CD4-positive, alpha-beta memory T cell (primary cell): ENCODE measurements at regions not wholly inside any gene's neighbourhood (a gene's known extent, or its start where the extent isn't known, plus 50 kb on each side); places are given as distances from the start of the nearest gene placed in this dataset.

Experiments used
- CTCF ChIA-PET: fragments of 350-600 bp; sonication (Branson Sonifier 250); formaldehyde crosslinking; loops from one replicate; lab custom pipeline; 2021; ENCODE audit warnings: inconsistent platforms; ENCODE audit not compliant: partially characterized antibody; lab: Charles Lee
- POLR2A ChIA-PET: fragments of 350-600 bp; sonication (Branson Sonifier 250); formaldehyde crosslinking; loops from one replicate; lab custom pipeline; 2021; ENCODE audit not compliant: partially characterized antibody; lab: Charles Lee
- DNase-seq, 5 donors: peaks; one replicate each; pipeline versions ENCODE4 v3.0.0 to v3.0.0-alpha.2; 2020 to 2022; ENCODE audit warnings: mixed read lengths in 1 of 5
- H3K27ac ChIP-seq: one replicate; pipeline ENCODE4 v1.7.0; 2013; ENCODE audit warnings: low read depth, low read length
- H3K27me3 ChIP-seq: 2 replicates; pipeline ENCODE4 v1.7.0; 2013; ENCODE audit warnings: mild to moderate bottlenecking, low read length, moderate library complexity; ENCODE audit not compliant: insufficient read depth
- H3K36me3 ChIP-seq: 2 replicates; pipeline ENCODE4 v1.7.0; 2013; ENCODE audit warnings: mild to moderate bottlenecking, low read length, moderate library complexity; ENCODE audit not compliant: insufficient read depth
- H3K4me1 ChIP-seq: 2 replicates; pipeline ENCODE4 v1.7.0; 2013; ENCODE audit warnings: mild to moderate bottlenecking, low read length, moderate library complexity; ENCODE audit not compliant: insufficient read depth
- H3K4me3 ChIP-seq, 2 donors: one replicate each; pipeline ENCODE4 v1.7.0; 2013; ENCODE audit warnings: low read length in 2 of 2, mild to moderate bottlenecking in 1 of 2
- H3K9me3 ChIP-seq, 2 donors: one replicate each; pipeline ENCODE4 v1.7.0; 2013; ENCODE audit warnings: low read length in 2 of 2, control low read depth in 1 of 2; ENCODE audit not compliant: control insufficient read depth in 1 of 2
- H3K27ac Mint-ChIP-seq, 7 donors: one replicate each; pipeline ENCODE4 v1.8.0; 2020 to 2021; ENCODE audit warnings: mixed read lengths in 7 of 7, mild to moderate bottlenecking in 6 of 7, inconsistent platforms in 3 of 7, moderate library complexity in 3 of 7
- H3K27me3 Mint-ChIP-seq, 2 donors: one replicate each; pipeline ENCODE4 v1.8.0; 2020 to 2021; ENCODE audit warnings: mixed read lengths in 2 of 2
- H3K36me3 Mint-ChIP-seq, 2 donors: one replicate each; pipeline ENCODE4 v1.8.0; 2020 to 2021; ENCODE audit warnings: mixed read lengths in 2 of 2, inconsistent platforms in 1 of 2, mild to moderate bottlenecking in 1 of 2
- H3K4me1 Mint-ChIP-seq, 4 donors: one replicate each; pipeline ENCODE4 v1.8.0; 2020 to 2021; ENCODE audit warnings: mixed read lengths in 4 of 4, mild to moderate bottlenecking in 1 of 4
- H3K4me3 Mint-ChIP-seq, 8 donors: one replicate each; pipeline ENCODE4 v1.8.0; 2020 to 2021; ENCODE audit warnings: mixed read lengths in 8 of 8, mild to moderate bottlenecking in 7 of 8, moderate library complexity in 6 of 8, inconsistent platforms in 3 of 8
- H3K9me3 Mint-ChIP-seq, 8 donors: one replicate each; pipeline ENCODE4 v1.8.0; 2020 to 2021; ENCODE audit warnings: mixed read lengths in 8 of 8, mild to moderate bottlenecking in 5 of 8, inconsistent platforms in 3 of 8, moderate library complexity in 1 of 8
- intact Hi-C: fragments of 100-400 bp; cut with micrococcal nuclease; formaldehyde crosslinking; loops from one replicate; pipeline ENCODE4 v1.15.1; 2023

DNA sequence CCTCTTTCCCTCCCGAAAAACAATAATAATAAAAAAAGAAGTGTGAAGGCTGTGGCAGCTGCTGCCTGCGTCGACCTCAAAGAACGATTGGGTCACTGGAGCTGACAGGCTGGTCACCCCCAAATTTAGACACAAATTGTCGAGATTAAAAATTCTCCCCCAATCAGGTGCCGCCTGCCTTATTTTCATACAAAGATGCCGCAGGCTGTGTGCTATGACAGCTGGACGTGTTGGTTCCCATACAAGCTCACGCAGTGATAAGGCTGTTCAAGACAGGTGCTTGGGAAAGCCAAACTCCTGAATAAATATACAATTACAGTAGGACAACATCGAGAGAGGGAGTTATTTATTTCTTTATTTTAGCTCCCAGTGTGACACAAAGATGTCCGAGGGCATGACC lies 1041.8 kb downstream of the VRK1 start:
- intact Hi-C loops = no loop called here
- Mint-ChIP-seq H3K4me1 (peaks cover 2 to 5% (median 5%) of the 10 kb centered on the region in 4 donors), H3K27me3 (peaks cover 0 to 3% of the 10 kb centered on the region in 2 donors), H3K27ac (no peak overlapping the region), H3K9me3 (no peaks in the 10 kb centered on the region), H3K36me3 (no peaks in the 10 kb centered on the region), H3K4me3 (no peak overlapping the region)
- Histone ChIP-seq H3K27ac (no peak overlapping the region), H3K27me3 (no peaks in the 10 kb centered on the region), H3K9me3 (no peaks in the 10 kb centered on the region), H3K36me3 (no peaks in the 10 kb centered on the region), H3K4me3 (no peak overlapping the region), H3K4me1 (no peaks in the 10 kb centered on the region)
- CTCF ChIA-PET = no interaction called here
- no peak for DNase-seq
- POLR2A ChIA-PET = no interaction called here

GRCh38 chr14:97840159-97840558 lies 1043.0 kb downstream of the VRK1 start:
- Mint-ChIP-seq H3K9me3 (no peaks in the 10 kb centered on the region), H3K4me1 (peaks cover 2 to 5% (median 5%) of the 10 kb centered on the region in 4 donors), H3K4me3 (no peak overlapping the region), H3K27me3 (peaks cover 0 to 3% of the 10 kb centered on the region in 2 donors), H3K36me3 (no peaks in the 10 kb centered on the region), H3K27ac (peak overlapping the region in 1 of 7 donors; percentile 59)
- Histone ChIP-seq H3K27ac (no peak overlapping the region), H3K4me1 (no peaks in the 10 kb centered on the region), H3K27me3 (no peaks in the 10 kb centered on the region), H3K9me3 (no peaks in the 10 kb centered on the region), H3K36me3 (no peaks in the 10 kb centered on the region), H3K4me3 (no peak overlapping the region)
- POLR2A ChIA-PET = no interaction called here
- intact Hi-C loops = no loop called here
- CTCF ChIA-PET = no interaction called here
- DNase-seq = no peak

DNA sequence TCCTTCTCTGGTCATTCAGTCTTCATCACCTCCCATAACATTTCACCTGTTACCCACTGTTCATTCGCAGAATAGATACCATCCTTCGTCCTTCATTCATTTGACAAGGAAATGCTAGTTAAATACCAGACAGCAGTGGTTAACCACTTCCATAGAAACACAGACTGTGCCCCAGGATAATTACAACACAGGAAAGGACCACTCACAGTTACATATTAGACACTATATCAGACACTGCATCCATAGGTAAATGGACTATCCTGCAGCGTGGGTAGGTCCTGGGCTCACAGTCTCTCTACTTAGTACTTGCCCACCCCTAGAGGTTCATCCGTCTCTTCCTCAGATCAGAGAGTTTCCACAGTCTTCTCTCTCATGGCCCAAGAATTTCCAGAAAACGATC lies 1044.6 kb downstream of the VRK1 start:
- intact Hi-C loops = no loop called here

DNA sequence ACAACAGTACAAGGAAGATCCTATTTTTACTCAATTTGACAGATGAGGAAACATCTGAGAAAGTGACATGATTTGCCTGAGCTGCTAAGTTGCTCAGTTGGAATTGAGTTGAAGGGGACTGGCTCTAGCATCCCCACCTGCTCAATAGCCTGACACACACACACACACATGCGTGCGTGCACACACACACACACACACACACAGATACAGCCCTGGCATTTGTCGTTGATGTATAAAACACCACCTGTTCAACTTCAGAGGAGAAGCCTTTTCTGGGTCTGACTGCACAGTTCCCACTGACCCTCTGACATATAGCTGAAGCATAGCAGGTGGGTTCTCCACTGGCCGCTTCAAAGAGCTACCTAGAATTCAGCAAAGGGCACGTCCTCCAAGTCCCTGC lies 1045.9 kb downstream of the VRK1 start:
- Histone ChIP-seq H3K27ac (no peak overlapping the region), H3K4me1 (no peaks in the 10 kb centered on the region), H3K4me3 (no peak overlapping the region), H3K27me3 (no peaks in the 10 kb centered on the region), H3K9me3 (no peaks in the 10 kb centered on the region), H3K36me3 (no peaks in the 10 kb centered on the region)
- CTCF ChIA-PET = no interaction called here
- Mint-ChIP-seq H3K36me3 (no peaks in the 10 kb centered on the region), H3K27ac (peak overlapping the region in 1 of 7 donors; percentile 7), H3K27me3 (peaks cover 0 to 3% of the 10 kb centered on the region in 2 donors), H3K9me3 (no peaks in the 10 kb centered on the region), H3K4me3 (no peak overlapping the region), H3K4me1 (peaks cover 2 to 5% (median 5%) of the 10 kb centered on the region in 4 donors)
- POLR2A ChIA-PET = no interaction called here
- no peak for DNase-seq
- intact Hi-C loops = no loop called here

More for the DNA sequence above, 1044.6 kb downstream of the VRK1 start:
- Mint-ChIP-seq H3K27me3 (peaks cover 0 to 3% of the 10 kb centered on the region in 2 donors), H3K36me3 (no peaks in the 10 kb centered on the region), H3K27ac (peak overlapping the region in 1 of 7 donors; percentile 38), H3K9me3 (no peaks in the 10 kb centered on the region), H3K4me1 (peaks cover 2 to 5% (median 5%) of the 10 kb centered on the region in 4 donors), H3K4me3 (peak overlapping the region in 1 of 8 donors; percentile 5)
- Histone ChIP-seq H3K27ac (no peak overlapping the region), H3K4me3 (no peak overlapping the region), H3K36me3 (no peaks in the 10 kb centered on the region), H3K4me1 (no peaks in the 10 kb centered on the region), H3K27me3 (no peaks in the 10 kb centered on the region), H3K9me3 (no peaks in the 10 kb centered on the region)
- CTCF ChIA-PET = no interaction called here
- no peak for DNase-seq
- POLR2A ChIA-PET = interaction anchor here (0.7 kb wide), 1 partner anchor 1430 kb away, joined by 3 read pairs; the partner anchor contains the start of gene BCL11B

GRCh38 chr14:97844042-97844441 lies 1046.9 kb downstream of the VRK1 start:
- Histone ChIP-seq H3K4me1 (no peaks in the 10 kb centered on the region), H3K27ac (no peak overlapping the region), H3K4me3 (no peak overlapping the region), H3K36me3 (no peaks in the 10 kb centered on the region), H3K27me3 (no peaks in the 10 kb centered on the region), H3K9me3 (no peaks in the 10 kb centered on the region)
- ChIA-PET CTCF (no interaction called here), POLR2A (no interaction called here)
- Mint-ChIP-seq H3K36me3 (no peaks in the 10 kb centered on the region), H3K27ac (no peak overlapping the region), H3K4me1 (peaks cover 2 to 5% (median 5%) of the 10 kb centered on the region in 4 donors), H3K9me3 (no peaks in the 10 kb centered on the region), H3K4me3 (no peak overlapping the region), H3K27me3 (peaks cover 0 to 3% of the 10 kb centered on the region in 2 donors)
- intact Hi-C loops = no loop called here
- DNase-seq = no peak

- intact Hi-C loops = no loop called here
- Mint-ChIP-seq H3K27ac (no peak overlapping the region), H3K9me3 (no peaks in the 10 kb centered on the region), H3K36me3 (no peaks in the 10 kb centered on the region), H3K4me3 (no peak overlapping the region), H3K27me3 (peaks cover 0 to 3% of the 10 kb centered on the region in 2 donors), H3K4me1 (peaks cover 2 to 5% (median 5%) of the 10 kb centered on the region in 4 donors)
- H3K27me3 ChIP-seq = no peaks in the 10 kb centered on the region
- DNase-seq = peak in 3 of 5 donors; percentile 6 to 10 (median 7)
- no peaks in the 10 kb centered on the region for H3K9me3 ChIP-seq
- no peak overlapping the region for H3K4me3 ChIP-seq
- no peak overlapping the region for H3K27ac ChIP-seq
- CTCF ChIA-PET = no interaction called here
- POLR2A ChIA-PET = no interaction called here
- H3K36me3 ChIP-seq = no peaks in the 10 kb centered on the region
- no peaks in the 10 kb centered on the region for H3K4me1 ChIP-seq
These were observed 1049.0 kb downstream of the VRK1 start for GRCh38 chr14:97846156-97846555.

DNA sequence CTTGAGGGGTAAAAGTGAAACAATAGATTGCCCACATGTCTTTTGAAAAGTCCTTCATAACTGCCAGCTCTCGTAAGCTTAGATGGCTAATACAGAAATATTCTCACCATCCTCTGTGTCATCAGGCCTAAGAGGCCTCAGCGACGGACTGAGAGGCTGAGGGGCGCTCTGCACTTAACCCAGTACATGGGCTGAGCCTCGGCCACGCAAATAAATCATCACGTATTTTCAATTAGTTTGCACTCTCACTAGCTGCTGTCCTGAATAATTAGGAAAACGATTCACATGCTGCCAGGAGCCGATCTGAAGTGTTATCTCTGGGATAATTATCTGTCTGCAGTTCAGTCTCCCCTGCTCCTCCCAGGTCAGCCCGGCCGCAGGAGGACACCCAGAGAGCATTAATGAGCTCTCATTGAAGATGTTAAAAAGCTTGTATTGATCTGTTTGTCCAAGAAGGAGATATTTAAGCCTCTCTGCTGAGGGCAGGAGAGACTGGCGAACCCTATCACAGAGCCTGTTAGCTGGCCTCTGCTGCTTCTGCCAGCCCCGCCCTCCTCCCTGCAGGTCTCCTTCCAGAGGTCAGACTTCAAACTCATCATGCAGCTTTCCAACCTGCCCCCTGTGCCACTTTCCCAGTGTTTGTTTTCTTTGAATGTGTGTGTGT lies 1051.3 kb downstream of the VRK1 start:
- intact Hi-C loops = no loop called here
- H3K4me3 Mint-ChIP-seq = no peak overlapping the region
- Histone ChIP-seq H3K4me1 (no peaks in the 10 kb centered on the region), H3K27ac (no peak overlapping the region), H3K9me3 (no peaks in the 10 kb centered on the region), H3K27me3 (no peaks in the 10 kb centered on the region), H3K36me3 (no peaks in the 10 kb centered on the region), H3K4me3 (no peak overlapping the region)
- H3K9me3 Mint-ChIP-seq = no peaks in the 10 kb centered on the region
- DNase-seq = no peak
- H3K27me3 Mint-ChIP-seq = peaks cover 0 to 2% of the 10 kb centered on the region in 2 donors
- POLR2A ChIA-PET = interaction anchor here (1.0 to 2.5 kb wide), 2 partner anchors 12 to 140 kb away, joined by 3 to 9 read pairs; no protein-coding TSS in a partner anchor
- no peaks in the 10 kb centered on the region for H3K36me3 Mint-ChIP-seq
- CTCF ChIA-PET = interaction anchor here (0.9 kb wide), 1 partner anchor 11 kb away, joined by 3 read pairs; no protein-coding TSS in a partner anchor
- no peak overlapping the region for H3K27ac Mint-ChIP-seq
- no peaks in the 10 kb centered on the region for H3K4me1 Mint-ChIP-seq
